ENCODE measurements at regions not wholly inside any gene's neighbourhood (a gene's known extent, or its start where the extent isn't known, plus 50 kb on each side); places are given as distances from the start of the nearest gene placed in this dataset.

GRCh38 chr4:44845993-44846392, 119.6 kb upstream of the GNPDA2 start:
- TF ChIP-seq POLR2AphosphoS5 (IDR thresholded peaks at IDR 0.05; ENCODE audit: borderline replicate concordance, low read depth, low read length) (no peak), EZH2 (IDR thresholded peaks at IDR 0.05) (no peak), FOXP2 (optimal IDR thresholded peaks at IDR 0.05; ENCODE audit: control extremely low read depth, extremely low read length, insufficient read depth) (no peak)
